HEK293 (cell line): ENCODE measurements at regions not wholly inside any gene's neighbourhood (a gene's known extent, or its start where the extent isn't known, plus 50 kb on each side); places are given as distances from the start of the nearest gene placed in this dataset.

Source experiments
- CTCF ChIA-PET: fragments of 350-600 bp; formaldehyde crosslinking; extraction: SDS; loops from one replicate; lab custom pipeline; 2021; ENCODE audit warnings: antibody characterized with exemption; lab: Yijun Ruan, JAX
- POLR2A ChIA-PET: fragments of 300-600 bp; formaldehyde crosslinking; extraction: SDS; loops from one replicate; lab custom pipeline; 2020; ENCODE audit warnings: antibody characterized with exemption, inconsistent platforms; lab: Yijun Ruan, JAX
- H3K27ac ChIP-seq: fragments of 200-500 bp; sonication (Bioruptor generic); 2 replicates; pipeline ENCODE4 v1.5.1; 2014; ENCODE audit warnings: low read depth, low read length, control low read depth, inconsistent platforms; ENCODE audit errors: extremely low read depth
- H3K36me3 ChIP-seq, 2 experiments: fragments of 200-500 bp in 1 of 2; sonication (Bioruptor generic) in 1 of 2; 1 replicate in 1 of 2; 2 replicates in 1 of 2; pipeline ENCODE4 v1.5.1; 2014 to 2017; ENCODE audit warnings: inconsistent platforms in 2 of 2, low read length in 2 of 2; ENCODE audit not compliant: control insufficient read depth in 2 of 2, insufficient read depth in 1 of 2
- H3K4me1 ChIP-seq: fragments of 200-500 bp; sonication (Bioruptor generic); 2 replicates; pipeline ENCODE4 v1.5.1; 2014; ENCODE audit warnings: mild to moderate bottlenecking, low read length, inconsistent platforms; ENCODE audit not compliant: control insufficient read depth, insufficient read depth
- H3K4me3 ChIP-seq: 2 replicates; pipeline ENCODE4 v1.5.1; 2011; ENCODE audit warnings: low read depth, mild to moderate bottlenecking, control low read depth, low read length, moderate library complexity
- H3K9me3 ChIP-seq: fragments of 200-500 bp; sonication (Bioruptor generic); 2 replicates; pipeline ENCODE4 v1.5.1; 2014; ENCODE audit warnings: low read depth, low read length, inconsistent platforms; ENCODE audit not compliant: control insufficient read depth, insufficient read depth
- KLF9 ChIP-seq: fragments of 450-650 bp; formaldehyde crosslinking; IDR thresholded peaks from 2 replicates; pipeline ENCODE4 v1.5.1; 2016; ENCODE audit warnings: missing biosample characterization, missing genetic modification characterization, low read depth
- ZBTB10 ChIP-seq: fragments of 450-650 bp; formaldehyde crosslinking; IDR thresholded peaks from 2 replicates; pipeline ENCODE4 v1.5.1; 2016; ENCODE audit warnings: missing biosample characterization, missing genetic modification characterization
- ZBTB17 ChIP-seq: fragments of 450-650 bp; formaldehyde crosslinking; IDR thresholded peaks from 2 replicates; pipeline ENCODE4 v1.5.1; 2016; ENCODE audit warnings: missing biosample characterization, missing genetic modification characterization
- ZFHX2 ChIP-seq: fragments of 450-650 bp; formaldehyde crosslinking; conservative IDR thresholded peaks from 2 replicates; pipeline ENCODE4 v1.5.1; 2016; ENCODE audit warnings: missing biosample characterization, missing genetic modification characterization
- ZNF114 ChIP-seq: fragments of 450-650 bp; formaldehyde crosslinking; IDR thresholded peaks from 2 replicates; pipeline ENCODE4 v1.5.0; 2017; ENCODE audit warnings: missing biosample characterization, missing genetic modification characterization
- ZNF133 ChIP-seq: fragments of 450-650 bp; formaldehyde crosslinking; IDR thresholded peaks from 2 replicates; pipeline ENCODE4 v1.5.1; 2016; ENCODE audit warnings: missing biosample characterization, missing genetic modification characterization
- ZNF157 ChIP-seq: fragments of 450-650 bp; formaldehyde crosslinking; IDR thresholded peaks from 2 replicates; pipeline ENCODE4 v1.5.1; 2016; ENCODE audit warnings: missing biosample characterization, missing genetic modification characterization
- ZNF174 ChIP-seq: fragments of 450-650 bp; formaldehyde crosslinking; IDR thresholded peaks from 2 replicates; pipeline ENCODE4 v1.5.0; 2017; ENCODE audit warnings: missing biosample characterization, mild to moderate bottlenecking, missing genetic modification characterization
- ZNF214 ChIP-seq: fragments of 450-650 bp; formaldehyde crosslinking; IDR thresholded peaks from 2 replicates; pipeline ENCODE4 v1.5.1; 2017; ENCODE audit warnings: missing biosample characterization, mild to moderate bottlenecking, missing genetic modification characterization, borderline replicate concordance
- ZNF239 ChIP-seq: fragments of 450-650 bp; formaldehyde crosslinking; IDR thresholded peaks from 2 replicates; pipeline ENCODE4 v1.5.1; 2016; ENCODE audit warnings: missing biosample characterization, missing genetic modification characterization
- ZNF37A ChIP-seq: fragments of 450-650 bp; IDR thresholded peaks from 2 replicates; pipeline ENCODE4 v1.5.1; 2018; ENCODE audit warnings: missing biosample characterization, missing genetic modification characterization
- ZNF560 ChIP-seq: fragments of 450-650 bp; formaldehyde crosslinking; IDR thresholded peaks from 2 replicates; pipeline ENCODE4 v1.5.1; 2017; ENCODE audit warnings: missing biosample characterization, missing genetic modification characterization, borderline replicate concordance
- ZNF747 ChIP-seq: fragments of 450-650 bp; formaldehyde crosslinking; IDR thresholded peaks from 2 replicates; pipeline ENCODE4 v1.5.1; 2016; ENCODE audit warnings: missing biosample characterization, missing genetic modification characterization
- ZNF76 ChIP-seq: fragments of 450-650 bp; formaldehyde crosslinking; IDR thresholded peaks from 2 replicates; pipeline ENCODE4; 2016; ENCODE audit warnings: low read depth, missing biosample characterization, missing genetic modification characterization, borderline replicate concordance
- ZSCAN16 ChIP-seq: fragments of 450-650 bp; formaldehyde crosslinking; IDR thresholded peaks from 2 replicates; pipeline ENCODE4 v1.5.1; 2016; ENCODE audit warnings: missing biosample characterization, missing genetic modification characterization
- ZXDB ChIP-seq: fragments of 450-650 bp; formaldehyde crosslinking; IDR thresholded peaks from 2 replicates; pipeline ENCODE4 v1.5.1; 2016; ENCODE audit warnings: missing biosample characterization, missing genetic modification characterization
- TF ChIP-seq, protein P1 (sequence below): fragments of 450-650 bp; formaldehyde crosslinking; IDR thresholded peaks from 2 replicates; pipeline ENCODE4 v1.5.1; 2016; ENCODE audit warnings: missing biosample characterization, missing genetic modification characterization, borderline replicate concordance
- TF ChIP-seq, protein P2 (sequence below): fragments of 450-650 bp; formaldehyde crosslinking; IDR thresholded peaks from 2 replicates; pipeline ENCODE4 v1.5.1; 2016; ENCODE audit warnings: missing biosample characterization, missing genetic modification characterization
- TF ChIP-seq, protein P3 (sequence below): fragments of 450-650 bp; formaldehyde crosslinking; IDR thresholded peaks from 2 replicates; pipeline ENCODE4 v1.5.1; 2016; ENCODE audit warnings: missing biosample characterization, missing genetic modification characterization
- TF ChIP-seq, protein P4 (sequence below): fragments of 450-650 bp; formaldehyde crosslinking; IDR thresholded peaks from 2 replicates; pipeline ENCODE4 v1.5.1; 2016; ENCODE audit warnings: missing biosample characterization, missing genetic modification characterization
- TF ChIP-seq, protein P5 (sequence below): fragments of 450-650 bp; formaldehyde crosslinking; IDR thresholded peaks from 2 replicates; pipeline ENCODE4 v1.5.1; 2016; ENCODE audit warnings: missing biosample characterization, missing genetic modification characterization, low read depth

- TF ChIP-seq, protein P1, sequence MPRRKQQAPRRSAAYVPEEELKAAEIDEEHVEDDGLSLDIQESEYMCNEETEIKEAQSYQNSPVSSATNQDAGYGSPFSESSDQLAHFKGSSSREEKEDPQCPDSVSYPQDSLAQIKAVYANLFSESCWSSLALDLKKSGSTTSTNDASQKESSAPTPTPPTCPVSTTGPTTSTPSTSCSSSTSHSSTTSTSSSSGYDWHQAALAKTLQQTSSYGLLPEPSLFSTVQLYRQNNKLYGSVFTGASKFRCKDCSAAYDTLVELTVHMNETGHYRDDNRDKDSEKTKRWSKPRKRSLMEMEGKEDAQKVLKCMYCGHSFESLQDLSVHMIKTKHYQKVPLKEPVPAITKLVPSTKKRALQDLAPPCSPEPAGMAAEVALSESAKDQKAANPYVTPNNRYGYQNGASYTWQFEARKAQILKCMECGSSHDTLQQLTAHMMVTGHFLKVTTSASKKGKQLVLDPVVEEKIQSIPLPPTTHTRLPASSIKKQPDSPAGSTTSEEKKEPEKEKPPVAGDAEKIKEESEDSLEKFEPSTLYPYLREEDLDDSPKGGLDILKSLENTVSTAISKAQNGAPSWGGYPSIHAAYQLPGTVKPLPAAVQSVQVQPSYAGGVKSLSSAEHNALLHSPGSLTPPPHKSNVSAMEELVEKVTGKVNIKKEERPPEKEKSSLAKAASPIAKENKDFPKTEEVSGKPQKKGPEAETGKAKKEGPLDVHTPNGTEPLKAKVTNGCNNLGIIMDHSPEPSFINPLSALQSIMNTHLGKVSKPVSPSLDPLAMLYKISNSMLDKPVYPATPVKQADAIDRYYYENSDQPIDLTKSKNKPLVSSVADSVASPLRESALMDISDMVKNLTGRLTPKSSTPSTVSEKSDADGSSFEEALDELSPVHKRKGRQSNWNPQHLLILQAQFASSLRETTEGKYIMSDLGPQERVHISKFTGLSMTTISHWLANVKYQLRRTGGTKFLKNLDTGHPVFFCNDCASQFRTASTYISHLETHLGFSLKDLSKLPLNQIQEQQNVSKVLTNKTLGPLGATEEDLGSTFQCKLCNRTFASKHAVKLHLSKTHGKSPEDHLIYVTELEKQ (tag by site-specific recombination): no peak
- TF ChIP-seq ZBTB10 (no peak), ZBTB17 (tag by site-specific recombination) (no peak)
These were observed 78.0 kb upstream of the OXGR1 start (continued) for GRCh38 chr13:97072297-97072696.

GRCh38 chr13:97074618-97075017 is 80.3 kb upstream of the OXGR1 start:
- CTCF ChIA-PET: interaction anchor here (0.7 kb wide), 1 partner anchor 283 kb away, joined by 3 read pairs; no protein-coding TSS in a partner anchor

GRCh38 chr13:97076898-97077297 is 82.6 kb upstream of the OXGR1 start:
- Histone ChIP-seq H3K9me3 (no peaks in the 10 kb centered on the region), H3K4me3 (no peak overlapping the region), H3K4me1 (no peaks in the 10 kb centered on the region), H3K36me3 (no peaks in the 10 kb centered on the region), H3K27ac (no peak overlapping the region)
- ChIA-PET CTCF (interaction anchor here (0.6 kb wide), 1 partner anchor 10 kb away, joined by 3 read pairs; no protein-coding TSS in a partner anchor), POLR2A (no interaction called here)
- no peak for TF ChIP-seq ZNF174 (tag by site-specific recombination)
- no peak for TF ChIP-seq ZNF560 (tag by site-specific recombination)
- TF ChIP-seq ZNF133 (tag by site-specific recombination): no peak
- no peak for TF ChIP-seq ZNF37A (tag by site-specific recombination)
- TF ChIP-seq, protein P2, sequence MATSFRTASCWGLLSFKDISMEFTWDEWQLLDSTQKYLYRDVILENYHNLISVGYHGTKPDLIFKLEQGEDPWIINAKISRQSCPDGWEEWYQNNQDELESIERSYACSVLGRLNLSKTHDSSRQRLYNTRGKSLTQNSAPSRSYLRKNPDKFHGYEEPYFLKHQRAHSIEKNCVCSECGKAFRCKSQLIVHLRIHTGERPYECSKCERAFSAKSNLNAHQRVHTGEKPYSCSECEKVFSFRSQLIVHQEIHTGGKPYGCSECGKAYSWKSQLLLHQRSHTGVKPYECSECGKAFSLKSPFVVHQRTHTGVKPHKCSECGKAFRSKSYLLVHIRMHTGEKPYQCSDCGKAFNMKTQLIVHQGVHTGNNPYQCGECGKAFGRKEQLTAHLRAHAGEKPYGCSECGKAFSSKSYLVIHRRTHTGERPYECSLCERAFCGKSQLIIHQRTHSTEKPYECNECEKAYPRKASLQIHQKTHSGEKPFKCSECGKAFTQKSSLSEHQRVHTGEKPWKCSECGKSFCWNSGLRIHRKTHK: no peak
- TF ChIP-seq ZNF214: no peak
- TF ChIP-seq, protein P3, sequence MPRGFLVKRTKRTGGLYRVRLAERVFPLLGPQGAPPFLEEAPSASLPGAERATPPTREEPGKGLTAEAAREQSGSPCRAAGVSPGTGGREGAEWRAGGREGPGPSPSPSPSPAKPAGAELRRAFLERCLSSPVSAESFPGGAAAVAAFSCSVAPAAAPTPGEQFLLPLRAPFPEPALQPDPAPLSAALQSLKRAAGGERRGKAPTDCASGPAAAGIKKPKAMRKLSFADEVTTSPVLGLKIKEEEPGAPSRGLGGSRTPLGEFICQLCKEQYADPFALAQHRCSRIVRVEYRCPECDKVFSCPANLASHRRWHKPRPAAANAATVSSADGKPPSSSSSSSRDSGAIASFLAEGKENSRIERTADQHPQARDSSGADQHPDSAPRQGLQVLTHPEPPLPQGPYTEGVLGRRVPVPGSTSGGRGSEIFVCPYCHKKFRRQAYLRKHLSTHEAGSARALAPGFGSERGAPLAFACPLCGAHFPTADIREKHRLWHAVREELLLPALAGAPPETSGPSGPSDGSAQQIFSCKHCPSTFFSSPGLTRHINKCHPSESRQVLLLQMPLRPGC (tag by site-specific recombination): no peak
- TF ChIP-seq, protein P1 (tag by site-specific recombination): no peak
- no peak for TF ChIP-seq ZNF114 (tag by site-specific recombination)
- TF ChIP-seq, protein P4, sequence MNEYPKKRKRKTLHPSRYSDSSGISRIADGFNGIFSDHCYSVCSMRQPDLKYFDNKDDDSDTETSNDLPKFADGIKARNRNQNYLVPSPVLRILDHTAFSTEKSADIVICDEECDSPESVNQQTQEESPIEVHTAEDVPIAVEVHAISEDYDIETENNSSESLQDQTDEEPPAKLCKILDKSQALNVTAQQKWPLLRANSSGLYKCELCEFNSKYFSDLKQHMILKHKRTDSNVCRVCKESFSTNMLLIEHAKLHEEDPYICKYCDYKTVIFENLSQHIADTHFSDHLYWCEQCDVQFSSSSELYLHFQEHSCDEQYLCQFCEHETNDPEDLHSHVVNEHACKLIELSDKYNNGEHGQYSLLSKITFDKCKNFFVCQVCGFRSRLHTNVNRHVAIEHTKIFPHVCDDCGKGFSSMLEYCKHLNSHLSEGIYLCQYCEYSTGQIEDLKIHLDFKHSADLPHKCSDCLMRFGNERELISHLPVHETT: no peak

More at GRCh38 chr13:97074618-97075017, 80.3 kb upstream of the OXGR1 start:
- Histone ChIP-seq H3K36me3 (no peaks in the 10 kb centered on the region), H3K4me1 (no peaks in the 10 kb centered on the region), H3K27ac (no peak overlapping the region), H3K4me3 (no peak overlapping the region)
- POLR2A ChIA-PET: no interaction called here
- no peak for TF ChIP-seq ZNF747 (tag by site-specific recombination)
- TF ChIP-seq ZNF76 (tag by site-specific recombination): no peak
- no peak for TF ChIP-seq ZFHX2
- no peak for TF ChIP-seq ZNF157 (tag by site-specific recombination)
- TF ChIP-seq, protein P5, sequence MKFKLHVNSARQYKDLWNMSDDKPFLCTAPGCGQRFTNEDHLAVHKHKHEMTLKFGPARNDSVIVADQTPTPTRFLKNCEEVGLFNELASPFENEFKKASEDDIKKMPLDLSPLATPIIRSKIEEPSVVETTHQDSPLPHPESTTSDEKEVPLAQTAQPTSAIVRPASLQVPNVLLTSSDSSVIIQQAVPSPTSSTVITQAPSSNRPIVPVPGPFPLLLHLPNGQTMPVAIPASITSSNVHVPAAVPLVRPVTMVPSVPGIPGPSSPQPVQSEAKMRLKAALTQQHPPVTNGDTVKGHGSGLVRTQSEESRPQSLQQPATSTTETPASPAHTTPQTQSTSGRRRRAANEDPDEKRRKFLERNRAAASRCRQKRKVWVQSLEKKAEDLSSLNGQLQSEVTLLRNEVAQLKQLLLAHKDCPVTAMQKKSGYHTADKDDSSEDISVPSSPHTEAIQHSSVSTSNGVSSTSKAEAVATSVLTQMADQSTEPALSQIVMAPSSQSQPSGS (tag by site-specific recombination): no peak
- TF ChIP-seq ZSCAN16 (tag by site-specific recombination): no peak
- TF ChIP-seq KLF9 (tag by site-specific recombination): no peak
- no peak for TF ChIP-seq ZNF239 (tag by site-specific recombination)
- no peak for TF ChIP-seq ZXDB (tag by site-specific recombination)
- TF ChIP-seq, all 188 proteins: peak for 0
- H3K9me3 ChIP-seq: no peaks in the 10 kb centered on the region
